ENCODE measurements at regions not wholly inside any gene's neighbourhood (a gene's known extent, or its start where the extent isn't known, plus 50 kb on each side); places are given as distances from the start of the nearest gene placed in this dataset.

GRCh38 chr2:18849841-18850578 is 260.6 kb upstream of the NT5C1B start:
- TF ChIP-seq CTCF (IDR thresholded peaks at IDR 0.05) (no peak), POLR2A (IDR thresholded peaks at IDR 0.05) (no peak)

All from suprapubic skin (tissue), 3 donors.